ENCODE measurements at regions not wholly inside any gene's neighbourhood (a gene's known extent, or its start where the extent isn't known, plus 50 kb on each side); places are given as distances from the start of the nearest gene placed in this dataset.

DNA sequence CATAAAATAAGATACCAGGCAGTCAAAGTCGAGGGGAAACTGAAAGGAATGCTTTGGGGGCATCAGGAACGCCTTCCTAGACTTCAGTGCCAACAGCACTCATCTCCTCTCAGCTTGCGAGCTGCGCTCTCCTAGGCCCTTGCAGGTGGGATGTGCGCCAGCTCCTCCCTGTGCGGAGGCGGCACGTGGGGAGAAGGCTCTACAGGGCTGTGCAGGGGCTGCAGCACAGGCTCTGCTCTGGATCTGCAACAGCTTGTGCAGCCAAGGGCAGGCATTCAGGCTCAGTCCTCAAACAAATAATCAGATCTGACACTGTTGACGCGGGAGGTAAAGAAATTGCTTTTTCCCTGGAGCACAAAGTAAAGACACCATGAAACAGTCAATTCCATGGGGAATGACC is 144.8 kb downstream of the TTLL2 start:
- Histone ChIP-seq H2AFZ (ENCODE audit: low read depth, low read length, poor library complexity, severe bottlenecking) (no peak overlapping the region), H3K4me3 (replicated peaks in 1 of 2; ENCODE audit: low read depth in 1 of 2, low read length in 2 of 2) (no peak overlapping the region), H3K79me2 (ENCODE audit: insufficient read depth, low read length) (no peaks in the 10 kb centered on the region), H3K4me1 (ENCODE audit: control insufficient read depth in 1 of 2, insufficient read depth in 2 of 2, low read length in 2 of 2) (no peaks in the 10 kb centered on the region), H3K36me3 (ENCODE audit: control insufficient read depth in 1 of 2, insufficient read depth in 2 of 2, low read length in 2 of 2) (no peaks in the 10 kb centered on the region), H3K9me2 (ENCODE audit: insufficient read depth) (no peaks in the 10 kb centered on the region), H3K27me3 (ENCODE audit: insufficient read depth, low read length) (0 out of 2 replicates have a peak, but pooled peaks cover 3% of the 10 kb centered on the region), H3K9me3 (ENCODE audit: control insufficient read depth in 1 of 2, insufficient read depth in 1 of 2, low read depth in 1 of 2, low read length in 2 of 2) (no peaks in the 10 kb centered on the region), H4K20me1 (ENCODE audit: insufficient read depth) (no peaks in the 10 kb centered on the region), H3K27ac (ENCODE audit: low read depth, low read length) (no peak overlapping the region), H3K4me2 (ENCODE audit: low read length) (no peak overlapping the region), H3K9ac (ENCODE audit: low read length) (no peak overlapping the region)
- TF ChIP-seq YY1 (IDR thresholded peaks at IDR 0.05; ENCODE audit: extremely low read depth, insufficient replicate concordance, low read depth, low read length) (no peak), EGR1 (IDR thresholded peaks at IDR 0.05; ENCODE audit: low read depth) (no peak), CBX3 (IDR thresholded peaks at IDR 0.05; ENCODE audit: low read depth) (no peak), TCF7L2 (IDR thresholded peaks at IDR 0.05; ENCODE audit: borderline replicate concordance, extremely low read depth, insufficient read depth, insufficient read length) (no peak), EZH2 (IDR thresholded peaks at IDR 0.05) (no peak), SP1 (IDR thresholded peaks at IDR 0.05; ENCODE audit: low read depth) (no peak), EZH2phosphoT487 (IDR thresholded peaks at IDR 0.05; ENCODE audit: borderline replicate concordance) (no peak), ELF1 (IDR thresholded peaks at IDR 0.05; ENCODE audit: borderline replicate concordance, low read depth) (no peak)
- TF ChIP-seq, protein P1, sequence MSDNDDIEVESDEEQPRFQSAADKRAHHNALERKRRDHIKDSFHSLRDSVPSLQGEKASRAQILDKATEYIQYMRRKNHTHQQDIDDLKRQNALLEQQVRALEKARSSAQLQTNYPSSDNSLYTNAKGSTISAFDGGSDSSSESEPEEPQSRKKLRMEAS (IDR thresholded peaks at IDR 0.05) = no peak
- TF ChIP-seq, protein P2, sequence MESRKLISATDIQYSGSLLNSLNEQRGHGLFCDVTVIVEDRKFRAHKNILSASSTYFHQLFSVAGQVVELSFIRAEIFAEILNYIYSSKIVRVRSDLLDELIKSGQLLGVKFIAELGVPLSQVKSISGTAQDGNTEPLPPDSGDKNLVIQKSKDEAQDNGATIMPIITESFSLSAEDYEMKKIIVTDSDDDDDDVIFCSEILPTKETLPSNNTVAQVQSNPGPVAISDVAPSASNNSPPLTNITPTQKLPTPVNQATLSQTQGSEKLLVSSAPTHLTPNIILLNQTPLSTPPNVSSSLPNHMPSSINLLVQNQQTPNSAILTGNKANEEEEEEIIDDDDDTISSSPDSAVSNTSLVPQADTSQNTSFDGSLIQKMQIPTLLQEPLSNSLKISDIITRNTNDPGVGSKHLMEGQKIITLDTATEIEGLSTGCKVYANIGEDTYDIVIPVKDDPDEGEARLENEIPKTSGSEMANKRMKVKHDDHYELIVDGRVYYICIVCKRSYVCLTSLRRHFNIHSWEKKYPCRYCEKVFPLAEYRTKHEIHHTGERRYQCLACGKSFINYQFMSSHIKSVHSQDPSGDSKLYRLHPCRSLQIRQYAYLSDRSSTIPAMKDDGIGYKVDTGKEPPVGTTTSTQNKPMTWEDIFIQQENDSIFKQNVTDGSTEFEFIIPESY (IDR thresholded peaks at IDR 0.05; ENCODE audit: extremely low read depth, insufficient replicate concordance, low read length) = no peak
- TF ChIP-seq, protein P3, sequence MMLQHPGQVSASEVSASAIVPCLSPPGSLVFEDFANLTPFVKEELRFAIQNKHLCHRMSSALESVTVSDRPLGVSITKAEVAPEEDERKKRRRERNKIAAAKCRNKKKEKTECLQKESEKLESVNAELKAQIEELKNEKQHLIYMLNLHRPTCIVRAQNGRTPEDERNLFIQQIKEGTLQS (IDR thresholded peaks at IDR 0.05) = no peak
- ChIA-PET RAD21 (ENCODE audit: low non-redundant PET in 1 of 2, low total read pairs in 2 of 2, uncharacterized antibody in 2 of 2, unreplicated experiment in 2 of 2) (no interaction called here), POLR2A (no interaction called here), CTCF (no interaction called here)
- ATAC-seq (no peak), DNase-seq (ENCODE audit: low read depth, low spot score) (no peak)
- BruUV-seq (replicated peaks) = no TSS peak
- intact Hi-C loops (cut with micrococcal nuclease) = no loop called here

Data from HCT116 (cell line).